Choroid plexus epithelial cell (primary cell): ENCODE measurements at regions not wholly inside any gene's neighbourhood (a gene's known extent, or its start where the extent isn't known, plus 50 kb on each side); places are given as distances from the start of the nearest gene placed in this dataset.
A peak's percentile ranks its signal among the peaks of the same experiment; 100 is the strongest.
"Not testable (repeated sequence)": the region's sequence is repeated elsewhere in the genome, so short reads cannot be mapped to it uniquely, and the experiment has no call there.

ENCODE experiments used
- DNase-seq: peaks from one replicate; pipeline ENCODE4 v3.0.0-alpha.2; 2010; ENCODE audit warnings: low read depth
- H3K4me3 ChIP-seq: 2 replicates; pipeline ENCODE4 v1.5.1; 2011; ENCODE audit warnings: low read depth, mild to moderate bottlenecking, control low read depth, low read length, moderate library complexity
- CTCF ChIP-seq: conservative IDR thresholded peaks from 2 replicates; pipeline ENCODE4 v1.5.1; 2011; ENCODE audit warnings: low read depth, mild to moderate bottlenecking, control low read depth, inconsistent platforms, low read length, moderate library complexity

GRCh38 chr14:66273261-66273832 lies 212.8 kb upstream of the CCDC196 start:
- no peak overlapping the region for H3K4me3 ChIP-seq
- no peak for TF ChIP-seq CTCF
- DNase-seq, result no peak

GRCh38 chr14:66278418-66278817 lies 207.8 kb upstream of the CCDC196 start:
- H3K4me3 ChIP-seq, DNase-seq: not testable (repeated sequence)

DNA sequence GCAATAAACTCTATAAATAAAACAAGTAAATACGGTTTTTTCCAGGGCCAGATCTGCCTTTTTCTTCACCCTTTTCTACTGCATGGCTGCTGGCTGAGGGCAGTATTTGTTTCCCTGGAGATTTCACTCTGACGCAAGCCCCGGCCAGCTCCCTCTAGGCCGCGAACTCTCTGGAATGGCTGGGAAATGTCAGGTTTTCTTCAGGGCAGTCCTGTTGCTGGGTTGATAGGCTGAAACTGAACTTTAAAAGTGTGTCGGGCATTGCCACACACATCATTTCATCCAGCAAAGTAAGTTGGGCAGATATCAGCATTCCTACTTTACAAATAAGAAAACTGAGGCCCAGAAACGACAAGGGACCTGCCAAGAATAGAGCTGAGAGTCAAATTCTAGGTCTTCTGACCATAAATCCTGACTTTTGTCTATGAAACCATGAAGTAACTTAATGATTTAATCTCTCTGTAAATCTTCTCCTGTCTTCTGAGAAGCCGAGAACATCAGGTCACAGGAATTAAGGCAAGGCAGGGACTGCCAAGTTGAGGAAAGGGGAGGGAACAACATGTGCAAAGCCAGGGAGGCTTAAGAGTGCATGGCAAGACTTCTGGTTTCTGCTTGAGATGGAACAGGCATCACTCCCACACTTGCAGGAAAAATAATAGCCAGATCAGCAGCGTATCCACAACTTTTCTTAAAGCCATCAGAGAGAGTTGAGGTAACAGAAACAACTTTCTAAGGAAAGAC lies 205.0 kb upstream of the CCDC196 start:
- DNase-seq, result no peak
- no peak for TF ChIP-seq CTCF
- H3K4me3 ChIP-seq, result no peak overlapping the region

DNA sequence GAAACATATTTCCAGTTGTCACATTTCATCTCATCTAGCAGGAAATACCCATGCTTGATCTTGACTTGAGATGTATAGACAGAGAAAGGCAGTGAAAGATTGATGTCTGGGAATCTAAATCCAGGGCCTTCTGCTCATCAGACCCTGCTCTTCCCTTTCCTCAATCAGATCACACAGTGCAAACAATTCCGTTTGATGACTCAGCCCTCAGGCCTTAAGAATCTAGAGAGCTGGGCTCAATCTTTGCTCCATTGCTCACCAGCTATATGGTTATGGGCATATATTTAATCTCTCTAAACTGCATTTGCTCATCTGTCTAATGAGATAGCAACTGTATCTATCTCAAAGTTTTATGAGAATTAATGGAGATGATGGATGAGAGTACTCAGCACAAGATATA lies 201.8 kb upstream of the CCDC196 start:
- TF ChIP-seq CTCF, result no peak
- H3K4me3 ChIP-seq, result no peak overlapping the region
- peak; percentile 23 for DNase-seq

DNA sequence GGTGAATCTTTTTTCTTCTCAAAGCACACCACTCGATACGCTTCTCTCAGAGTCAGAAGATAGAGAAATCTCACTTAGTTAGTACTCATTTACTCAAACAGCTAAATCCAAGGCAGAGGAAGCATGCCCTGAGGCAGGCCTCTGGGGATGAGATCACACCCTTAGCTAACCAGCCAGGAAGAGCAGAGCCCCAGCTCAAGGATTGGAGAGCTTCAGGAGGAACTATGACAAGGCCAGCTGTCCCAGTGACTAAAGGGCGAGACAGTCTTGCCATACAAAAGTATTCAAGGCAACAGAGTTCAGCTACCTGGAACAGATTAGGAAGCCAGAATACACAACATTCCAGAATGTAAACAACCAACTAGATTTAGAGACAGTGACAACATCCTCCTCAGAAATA lies 197.7 kb upstream of the CCDC196 start:
- DNase-seq, result no peak
- TF ChIP-seq CTCF, result no peak
- no peak overlapping the region for H3K4me3 ChIP-seq

DNA sequence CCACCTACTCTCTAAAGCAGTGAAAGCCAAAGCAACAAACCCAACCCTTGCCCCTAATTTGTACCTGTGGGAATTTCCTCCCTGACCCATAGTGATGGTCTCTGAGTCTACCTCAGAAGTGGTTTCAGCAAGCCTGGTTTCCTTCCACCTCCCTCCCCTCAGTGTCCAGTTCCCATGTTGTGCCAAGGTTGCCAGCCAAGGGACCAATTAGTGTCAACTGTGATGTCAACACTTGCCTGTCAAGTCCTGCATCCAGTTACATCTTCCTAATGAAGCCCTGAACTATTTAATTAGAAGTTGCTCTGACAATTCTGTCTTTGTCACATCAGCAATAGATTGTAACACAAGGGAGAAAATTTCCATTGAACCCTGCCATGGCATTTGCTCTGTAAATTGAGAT lies 194.4 kb upstream of the CCDC196 start:
- TF ChIP-seq CTCF, result no peak
- no peak overlapping the region for H3K4me3 ChIP-seq
- DNase-seq, result no peak

DNA sequence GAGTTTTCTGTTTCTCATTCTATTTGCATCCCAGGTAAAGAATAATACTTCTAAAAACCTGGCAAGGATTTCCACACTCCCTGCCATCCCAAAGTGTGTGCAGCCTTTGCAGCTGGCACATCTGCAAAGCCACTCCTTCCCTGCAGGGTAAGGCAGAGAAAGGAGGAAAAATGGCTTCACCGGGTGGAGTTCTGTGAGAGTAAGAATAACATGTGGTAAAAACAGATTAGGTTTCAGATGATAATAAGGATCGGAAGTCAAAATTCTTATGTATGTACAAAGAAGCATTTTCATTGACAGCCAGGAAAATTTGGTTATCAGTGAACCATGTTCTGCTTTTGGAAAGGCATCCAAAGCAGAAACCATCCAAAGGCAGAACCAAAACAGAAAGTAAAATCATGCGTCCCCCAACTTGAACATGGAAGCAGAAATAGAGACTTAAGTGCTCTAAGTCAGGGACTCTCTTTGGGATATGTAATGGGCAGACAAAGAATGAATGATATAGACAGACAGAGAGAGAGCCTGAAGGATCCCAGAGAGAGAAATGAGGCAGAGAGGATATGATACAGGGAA lies 192.6 kb upstream of the CCDC196 start:
- DNase-seq, result no peak
- no peak for TF ChIP-seq CTCF
- no peak overlapping the region for H3K4me3 ChIP-seq
